HepG2 (cell line): ENCODE measurements at regions not wholly inside any gene's neighbourhood (a gene's known extent, or its start where the extent isn't known, plus 50 kb on each side); places are given as distances from the start of the nearest gene placed in this dataset.

Experiments
- ATAC-seq: fragments of 200-7000 bp; cut with Tn5 transposase; 3 replicates; pipeline ENCODE4 v1.9.1; 2020; ENCODE audit warnings: mild to moderate bottlenecking, moderate library complexity
- BruUV-seq: library from RNA; stranded (reverse); fragments of 400-500 nt; replicated peaks from 2 replicates; lab custom pipeline; 2021; lab: Mats Ljungman, UMichigan
- CTCF ChIA-PET: fragments of 300-600 bp; formaldehyde crosslinking; extraction: SDS; loops from one replicate; lab custom pipeline; 2021; ENCODE audit warnings: low total read pairs, inconsistent platforms, low intra/inter-chr PET ratio; lab: Yijun Ruan, JAX
- POLR2A ChIA-PET: fragments of 350-600 bp; sonication (Branson Sonifier 250); formaldehyde crosslinking; loops from one replicate; lab custom pipeline; 2020; ENCODE audit warnings: antibody characterized with exemption, inconsistent platforms; lab: Yijun Ruan, JAX
- DNase-seq: peaks from one replicate; pipeline ENCODE4 v3.0.0-alpha.2; 2015; ENCODE audit warnings: low spot score
- FAIRE-seq: peaks from 3 replicates; lab custom pipeline; 2011; peaks lifted over from hg19 to GRCh38; lab: Jason Lieb, UNC
- H2AFZ ChIP-seq: one replicate; pipeline ENCODE4 v1.6.1; 2011; ENCODE audit warnings: low read length, inconsistent platforms
- H3K27ac ChIP-seq: fragments of 300-600 bp; 3 replicates; pipeline ENCODE4 v1.8.0; 2011; ENCODE audit warnings: mixed run types, mild to moderate bottlenecking, mixed read lengths, low read length, inconsistent platforms; ENCODE audit not compliant: insufficient read depth; ENCODE audit errors: extremely low read length
- H3K27me3 ChIP-seq, 2 experiments: fragments of 200-600 bp in 1 of 2; 2 replicates in 1 of 2; 3 replicates in 1 of 2; pipeline versions ENCODE4 v1.6.0 to v1.8.0; 2011; ENCODE audit warnings: low read length in 2 of 2, mild to moderate bottlenecking in 2 of 2, moderate library complexity in 2 of 2, inconsistent platforms in 1 of 2; ENCODE audit not compliant: insufficient read depth in 2 of 2, control insufficient read depth in 1 of 2
- H3K36me3 ChIP-seq, 2 experiments: fragments of 200-600 bp in 1 of 2; replicated peaks in 1 of 2; 2 replicates in 1 of 2; 3 replicates in 1 of 2; pipeline versions ENCODE4 v1.5.1 to v1.8.0; 2011; ENCODE audit warnings: low read length in 2 of 2, inconsistent platforms in 1 of 2; ENCODE audit not compliant: insufficient read depth in 2 of 2, control insufficient read depth in 1 of 2
- H3K4me1 ChIP-seq: 2 replicates; pipeline ENCODE4 v1.5.1; 2012; ENCODE audit warnings: low read length, inconsistent platforms; ENCODE audit not compliant: insufficient read depth
- H3K4me2 ChIP-seq: 2 replicates; pipeline ENCODE4 v1.6.0; 2011; ENCODE audit warnings: low read depth, low read length, inconsistent platforms
- H3K4me3 ChIP-seq, 3 experiments: fragments of 200-600 bp in 1 of 3; sonication (generic), shearing (Covaris generic) in 1 of 3; replicated peaks in 1 of 3; 2 replicates each; pipeline ENCODE4 v1.5.1; 2011 to 2016; ENCODE audit warnings: low read length in 3 of 3, inconsistent platforms in 2 of 3, low read depth in 2 of 3, mild to moderate bottlenecking in 2 of 3, control low read depth in 1 of 3, mixed read lengths in 1 of 3; ENCODE audit not compliant: insufficient read depth in 1 of 3
- H3K79me2 ChIP-seq: one replicate; pipeline ENCODE4 v1.6.1; 2011; ENCODE audit warnings: low read length, inconsistent platforms; ENCODE audit not compliant: insufficient read depth
- H3K9ac ChIP-seq: 2 replicates; pipeline ENCODE4 v1.6.0; 2011; ENCODE audit warnings: mild to moderate bottlenecking, low read depth, low read length, inconsistent platforms; ENCODE audit not compliant: insufficient read depth
- H3K9me3 ChIP-seq: 2 replicates; pipeline ENCODE4 v1.5.1; 2012; ENCODE audit warnings: mild to moderate bottlenecking, low read length
- H4K20me1 ChIP-seq: 2 replicates; pipeline ENCODE4 v1.6.0; 2011; ENCODE audit warnings: inconsistent platforms, mild to moderate bottlenecking, low read length, moderate library complexity; ENCODE audit not compliant: insufficient read depth
- GFI1 ChIP-seq: sonication (generic); formaldehyde crosslinking; IDR thresholded peaks from 2 replicates; pipeline ENCODE4 v1.5.0; 2020; ENCODE audit warnings: missing genetic modification reagents, mild to moderate bottlenecking, borderline replicate concordance
- HOXA5 ChIP-seq: sonication (generic); formaldehyde crosslinking; IDR thresholded peaks from 2 replicates; pipeline ENCODE4 v1.4.0; 2020; ENCODE audit warnings: missing genetic modification reagents
- NFE2L2 ChIP-seq: fragments of 150-350 bp; IDR thresholded peaks from 2 replicates; pipeline ENCODE4 v1.6.1; 2014; ENCODE audit warnings: low read length
- THYN1 ChIP-seq: sonication (generic); formaldehyde crosslinking; IDR thresholded peaks from 2 replicates; pipeline ENCODE4 v1.8.1; 2023; ENCODE audit warnings: low read depth, mild to moderate bottlenecking, moderate library complexity, missing genetic modification reagents, borderline replicate concordance
- TP53 ChIP-seq: sonication (generic); formaldehyde crosslinking; conservative IDR thresholded peaks from 2 replicates; pipeline ENCODE4 v1.4.0; 2020; ENCODE audit warnings: missing genetic modification reagents
- XBP1 ChIP-seq: sonication (generic); formaldehyde crosslinking; IDR thresholded peaks from 2 replicates; pipeline ENCODE4 v1.5.0; 2020; ENCODE audit warnings: missing genetic modification reagents
- ZNF382 ChIP-seq: sonication (generic); formaldehyde crosslinking; IDR thresholded peaks from 2 replicates; pipeline ENCODE4 v1.5.0; 2020; ENCODE audit warnings: missing genetic modification reagents, mild to moderate bottlenecking, borderline replicate concordance
- ZNF569 ChIP-seq: sonication (generic); formaldehyde crosslinking; IDR thresholded peaks from 2 replicates; pipeline ENCODE4 v1.5.0; 2020; ENCODE audit warnings: mild to moderate bottlenecking, missing genetic modification reagents, moderate library complexity, borderline replicate concordance
- WGBS: methylation state at CpG from one replicate; pipeline ENCODE4 v1.1.6; 2017; ENCODE audit warnings: low lambda C conversion rate; 5-methylcytosine and 5-hydroxymethylcytosine counted together
- in situ Hi-C: cut with HindIII; loops from 2 replicates; pipeline ENCODE4 v1.10.0; 2017; ENCODE audit warnings: low pct_unique_long_range_greater_than_20kb; ENCODE audit not compliant: extremely low pct_ligation_motif_present
- intact Hi-C: fragments of 100-400 bp; cut with micrococcal nuclease; formaldehyde crosslinking; loops from one replicate; pipeline ENCODE4 v1.10.0; 2022; ENCODE audit not compliant: unreplicated experiment
- TF ChIP-seq, protein P1 (sequence below): sonication (generic); formaldehyde crosslinking; IDR thresholded peaks from 2 replicates; pipeline ENCODE4 v1.4.0; 2020; ENCODE audit warnings: mild to moderate bottlenecking, missing genetic modification reagents

GRCh38 chr7:16300361-16300895 lies 120.9 kb downstream of the CRPPA start (continued):
- no peak for TF ChIP-seq HOXA5 (CRISPR knock-in tag)
- no peak for TF ChIP-seq XBP1 (CRISPR knock-in tag)
- TF ChIP-seq NFE2L2: no peak
- TF ChIP-seq ZNF569: no peak
- TF ChIP-seq, protein P1, sequence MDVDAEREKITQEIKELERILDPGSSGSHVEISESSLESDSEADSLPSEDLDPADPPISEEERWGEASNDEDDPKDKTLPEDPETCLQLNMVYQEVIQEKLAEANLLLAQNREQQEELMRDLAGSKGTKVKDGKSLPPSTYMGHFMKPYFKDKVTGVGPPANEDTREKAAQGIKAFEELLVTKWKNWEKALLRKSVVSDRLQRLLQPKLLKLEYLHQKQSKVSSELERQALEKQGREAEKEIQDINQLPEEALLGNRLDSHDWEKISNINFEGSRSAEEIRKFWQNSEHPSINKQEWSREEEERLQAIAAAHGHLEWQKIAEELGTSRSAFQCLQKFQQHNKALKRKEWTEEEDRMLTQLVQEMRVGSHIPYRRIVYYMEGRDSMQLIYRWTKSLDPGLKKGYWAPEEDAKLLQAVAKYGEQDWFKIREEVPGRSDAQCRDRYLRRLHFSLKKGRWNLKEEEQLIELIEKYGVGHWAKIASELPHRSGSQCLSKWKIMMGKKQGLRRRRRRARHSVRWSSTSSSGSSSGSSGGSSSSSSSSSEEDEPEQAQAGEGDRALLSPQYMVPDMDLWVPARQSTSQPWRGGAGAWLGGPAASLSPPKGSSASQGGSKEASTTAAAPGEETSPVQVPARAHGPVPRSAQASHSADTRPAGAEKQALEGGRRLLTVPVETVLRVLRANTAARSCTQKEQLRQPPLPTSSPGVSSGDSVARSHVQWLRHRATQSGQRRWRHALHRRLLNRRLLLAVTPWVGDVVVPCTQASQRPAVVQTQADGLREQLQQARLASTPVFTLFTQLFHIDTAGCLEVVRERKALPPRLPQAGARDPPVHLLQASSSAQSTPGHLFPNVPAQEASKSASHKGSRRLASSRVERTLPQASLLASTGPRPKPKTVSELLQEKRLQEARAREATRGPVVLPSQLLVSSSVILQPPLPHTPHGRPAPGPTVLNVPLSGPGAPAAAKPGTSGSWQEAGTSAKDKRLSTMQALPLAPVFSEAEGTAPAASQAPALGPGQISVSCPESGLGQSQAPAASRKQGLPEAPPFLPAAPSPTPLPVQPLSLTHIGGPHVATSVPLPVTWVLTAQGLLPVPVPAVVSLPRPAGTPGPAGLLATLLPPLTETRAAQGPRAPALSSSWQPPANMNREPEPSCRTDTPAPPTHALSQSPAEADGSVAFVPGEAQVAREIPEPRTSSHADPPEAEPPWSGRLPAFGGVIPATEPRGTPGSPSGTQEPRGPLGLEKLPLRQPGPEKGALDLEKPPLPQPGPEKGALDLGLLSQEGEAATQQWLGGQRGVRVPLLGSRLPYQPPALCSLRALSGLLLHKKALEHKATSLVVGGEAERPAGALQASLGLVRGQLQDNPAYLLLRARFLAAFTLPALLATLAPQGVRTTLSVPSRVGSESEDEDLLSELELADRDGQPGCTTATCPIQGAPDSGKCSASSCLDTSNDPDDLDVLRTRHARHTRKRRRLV (CRISPR knock-in tag): no peak
- TF ChIP-seq THYN1: no peak
- TF ChIP-seq ZNF382 (CRISPR knock-in tag): no peak

DNA sequence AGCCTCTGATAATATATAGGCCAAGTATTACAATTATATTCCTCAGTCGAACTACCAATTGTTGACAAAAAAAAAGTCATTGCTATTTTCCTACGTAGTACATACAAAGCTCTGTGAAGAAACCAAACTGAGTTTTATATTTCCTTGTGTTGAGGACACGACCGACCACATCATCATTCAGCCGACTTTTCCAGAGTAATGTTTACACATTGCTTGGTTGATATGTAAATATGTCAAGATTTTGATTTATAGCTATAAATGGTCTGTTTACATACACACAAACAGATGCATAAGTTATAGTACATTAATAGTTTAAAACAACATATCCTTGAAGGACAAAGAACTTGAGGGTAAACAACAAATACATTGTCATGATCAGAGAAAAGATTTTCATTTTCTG lies 121.5 kb downstream of the CRPPA start:
- Histone ChIP-seq H4K20me1 (no peaks in the 10 kb centered on the region), H3K27me3 (no peaks in the 10 kb centered on the region), H3K4me3 (no peak overlapping the region), H3K9me3 (no peaks in the 10 kb centered on the region), H3K79me2 (no peaks in the 10 kb centered on the region), H3K4me2 (no peak overlapping the region), H2AFZ (no peak overlapping the region)
- no TSS peak for BruUV-seq
- CTCF ChIA-PET: no interaction called here
- no peak for DNase-seq
- intact Hi-C loops: no loop called here
- WGBS: 13% methylated on average over 5 of the region's 5 CpGs
- TF ChIP-seq TP53 (CRISPR knock-in tag) (no peak), GFI1 (CRISPR knock-in tag) (no peak)
- TF ChIP-seq, all 625 proteins: peak for 0
- Histone ChIP-seq H3K4me1 (no peaks in the 10 kb centered on the region), H3K9ac (no peak overlapping the region), H3K36me3 (no peaks in the 10 kb centered on the region), H3K27ac (no peak overlapping the region)
- in situ Hi-C loops: no loop called here
- FAIRE-seq (no peak), ATAC-seq (no peak)
- POLR2A ChIA-PET: no interaction called here
